Spleen (tissue), 11 donors: ENCODE measurements at regions not wholly inside any gene's neighbourhood (a gene's known extent, or its start where the extent isn't known, plus 50 kb on each side); places are given as distances from the start of the nearest gene placed in this dataset.
"Not testable (repeated sequence)": the region's sequence is repeated elsewhere in the genome, so short reads cannot be mapped to it uniquely, and the experiment has no call there.

Experiments
- DNase-seq: peaks from one replicate; pipeline ENCODE4 v3.0.0-alpha.2; 2020
- H3K27ac ChIP-seq, 8 donors: fragments of 200-600 bp; sonication (generic) in 7 of 8; 1 replicate in 4 of 8; 2 replicates in 4 of 8; pipeline versions ENCODE4 v1.5.0 to v1.8.0; 2016 to 2021; ENCODE audit warnings: inconsistent platforms in 4 of 8, mild to moderate bottlenecking in 4 of 8, moderate library complexity in 1 of 8
- H3K27me3 ChIP-seq, 7 donors: fragments of 200-600 bp; sonication (generic) in 6 of 7; replicated peaks in 1 of 7; 1 replicate in 4 of 7; 2 replicates in 3 of 7; pipeline versions ENCODE4 v1.5.0 to v1.8.0; 2016 to 2021; ENCODE audit warnings: inconsistent platforms in 3 of 7, mild to moderate bottlenecking in 1 of 7
- H3K36me3 ChIP-seq, 6 donors: fragments of 200-600 bp; sonication (generic) in 5 of 6; 1 replicate in 4 of 6; 2 replicates in 2 of 6; pipeline versions ENCODE4 v1.5.0 to v1.8.0; 2016 to 2021; ENCODE audit warnings: inconsistent platforms in 2 of 6
- H3K4me1 ChIP-seq, 6 donors: fragments of 200-600 bp; sonication (generic) in 5 of 6; 1 replicate in 3 of 6; 2 replicates in 3 of 6; pipeline versions ENCODE4 v1.5.0 to v1.8.0; 2016 to 2021; ENCODE audit warnings: inconsistent platforms in 3 of 6
- H3K4me3 ChIP-seq, 8 donors: fragments of 200-600 bp; sonication (generic) in 7 of 8; 1 replicate in 4 of 8; 2 replicates in 4 of 8; pipeline versions ENCODE4 v1.5.0 to v1.8.0; 2016 to 2021; ENCODE audit warnings: inconsistent platforms in 4 of 8, mild to moderate bottlenecking in 4 of 8, moderate library complexity in 2 of 8
- H3K9me3 ChIP-seq, 8 donors: fragments of 200-600 bp; sonication (generic) in 7 of 8; 1 replicate in 4 of 8; 2 replicates in 4 of 8; pipeline versions ENCODE4 v1.5.0 to v1.8.0; 2016 to 2021; ENCODE audit warnings: inconsistent platforms in 4 of 8
- CTCF ChIP-seq, 11 experiments: fragments of 200-600 bp in 7 of 11; fragments of 450-650 bp in 4 of 11; sonication (generic) in 4 of 11; IDR thresholded peaks in 8 of 11; conservative IDR thresholded peaks in 3 of 11; 1 replicate in 7 of 11; 2 replicates in 4 of 11; pipeline versions ENCODE4 v1.4.0 to v1.8.0; 2016 to 2021; ENCODE audit warnings: antibody characterized with exemption in 11 of 11, inconsistent platforms in 4 of 11, mild to moderate bottlenecking in 1 of 11
- POLR2A ChIP-seq, 3 donors: fragments of 450-650 bp; IDR thresholded peaks; one replicate each; pipeline ENCODE4 v1.5.1; 2017; ENCODE audit warnings: antibody characterized with exemption in 3 of 3, mild to moderate bottlenecking in 1 of 3
- POLR2AphosphoS5 ChIP-seq, 3 donors: sonication (generic); formaldehyde crosslinking; IDR thresholded peaks; one replicate each; pipeline ENCODE4 v1.5.1; 2017; ENCODE audit warnings: antibody characterized with exemption in 3 of 3
- WGBS, 5 donors: extraction: QIAGEN DNeasy Blood & Tissue Kit in 3 of 5; methylation state at CpG; one replicate each; pipeline versions ENCODE4 v1.1.5 to v1.1.7; 2013 to 2018; 5-methylcytosine and 5-hydroxymethylcytosine counted together
- intact Hi-C: fragments of 100-400 bp; cut with DNase I; formaldehyde crosslinking; loops from one replicate; pipeline ENCODE4 v1.15.0; 2023; ENCODE audit warnings: low total_unique reads
- donor health status: healthy with polysubstance abuse.
- donor health status: DM: no; HTN: no; CAD: no; lungs with moderate emphysema.
- donor health status: DM: no; HTN: no; CAD: no.
- donor health status: Bipolar disorder and iron deficiency.
- donor health status: healthy.
- donor health status: DM: no; HTN: no; CAD: no.
- donor health status: DM: yes; HTN: yes; CAD: no.

- H3K4me1 ChIP-seq = no peaks in the 10 kb centered on the region
- no peak for DNase-seq
- H3K27ac ChIP-seq = no peak overlapping the region
- 73 to 97% (median 92%) methylated on average over 1 of the region's 1 CpG for WGBS, 5 donors
- intact Hi-C loops = no loop called here
- no peak for TF ChIP-seq POLR2A (IDR thresholded peaks at IDR 0.05)
- TF ChIP-seq POLR2AphosphoS5 (IDR thresholded peaks at IDR 0.05) = no peak
- no peak for TF ChIP-seq CTCF (IDR thresholded peaks at IDR 0.05 in 8 of 11, conservative IDR thresholded peaks at IDR 0.05 in 3 of 11)
- H3K36me3 ChIP-seq = no peaks in the 10 kb centered on the region
- no peak overlapping the region for H3K4me3 ChIP-seq
- H3K27me3 ChIP-seq = no peaks in the 10 kb centered on the region
- H3K9me3 ChIP-seq = peaks cover 0 to 7% (median 0%) of the 10 kb centered on the region in 8 donors
These were observed 54.5 kb upstream of the PRKD1 start for GRCh38 chr14:29982171-29982570.

GRCh38 chr14:29982993-29983392 lies 55.3 kb upstream of the PRKD1 start:
- no peak for DNase-seq
- Histone ChIP-seq H3K27ac (no peak overlapping the region), H3K36me3 (no peaks in the 10 kb centered on the region), H3K4me3 (no peak overlapping the region), H3K9me3 (peaks cover 0 to 3% (median 0%) of the 10 kb centered on the region in 8 donors), H3K27me3 (no peaks in the 10 kb centered on the region), H3K4me1 (no peaks in the 10 kb centered on the region)
- WGBS, 5 donors = 35 to 63% (median 50%) methylated on average over 1 of the region's 1 CpG
- TF ChIP-seq POLR2AphosphoS5 (IDR thresholded peaks at IDR 0.05) (no peak), POLR2A (IDR thresholded peaks at IDR 0.05) (no peak), CTCF (IDR thresholded peaks at IDR 0.05 in 8 of 11, conservative IDR thresholded peaks at IDR 0.05 in 3 of 11) (no peak)
- intact Hi-C loops = no loop called here

- H3K36me3 ChIP-seq, intact Hi-C loops, H3K4me1 ChIP-seq, H3K27ac ChIP-seq, H3K9me3 ChIP-seq, DNase-seq, H3K4me3 ChIP-seq, H3K27me3 ChIP-seq: not testable (repeated sequence)
- 78 to 86% (median 81%) methylated on average over 30 of the region's 30 CpGs for WGBS, 5 donors
These were observed 62.8 kb upstream of the PRKD1 start for GRCh38 chr14:29990344-29990857.

GRCh38 chr14:29990993-29991392 lies 63.3 kb upstream of the PRKD1 start:
- no peaks in the 10 kb centered on the region for H3K4me1 ChIP-seq
- no peaks in the 10 kb centered on the region for H3K36me3 ChIP-seq
- intact Hi-C loops = no loop called here
- no peak overlapping the region for H3K4me3 ChIP-seq
- H3K9me3 ChIP-seq = no peaks in the 10 kb centered on the region
- no peak overlapping the region for H3K27ac ChIP-seq
- no peak for TF ChIP-seq POLR2A (IDR thresholded peaks at IDR 0.05)
- TF ChIP-seq POLR2AphosphoS5 (IDR thresholded peaks at IDR 0.05) = no peak
- no peak for TF ChIP-seq CTCF (IDR thresholded peaks at IDR 0.05 in 8 of 11, conservative IDR thresholded peaks at IDR 0.05 in 3 of 11)
- DNase-seq = no peak
- WGBS, 5 donors = 86 to 93% (median 91%) methylated on average over 2 of the region's 2 CpGs
- no peaks in the 10 kb centered on the region for H3K27me3 ChIP-seq

GRCh38 chr14:29993143-29993542 lies 65.5 kb upstream of the PRKD1 start:
- Histone ChIP-seq H3K27me3 (no peaks in the 10 kb centered on the region), H3K4me1 (no peaks in the 10 kb centered on the region), H3K9me3 (no peaks in the 10 kb centered on the region), H3K36me3 (no peaks in the 10 kb centered on the region), H3K4me3 (no peak overlapping the region), H3K27ac (no peak overlapping the region)
- no peak for DNase-seq
- 83 to 97% (median 89%) methylated on average over 2 of the region's 2 CpGs for WGBS, 5 donors
- intact Hi-C loops = no loop called here
- TF ChIP-seq POLR2AphosphoS5 (IDR thresholded peaks at IDR 0.05) = no peak
- TF ChIP-seq POLR2A (IDR thresholded peaks at IDR 0.05) = no peak
- TF ChIP-seq CTCF (IDR thresholded peaks at IDR 0.05 in 8 of 11, conservative IDR thresholded peaks at IDR 0.05 in 3 of 11) = no peak
